ENCODE measurements at regions not wholly inside any gene's neighbourhood (a gene's known extent, or its start where the extent isn't known, plus 50 kb on each side); places are given as distances from the start of the nearest gene placed in this dataset.

DNA sequence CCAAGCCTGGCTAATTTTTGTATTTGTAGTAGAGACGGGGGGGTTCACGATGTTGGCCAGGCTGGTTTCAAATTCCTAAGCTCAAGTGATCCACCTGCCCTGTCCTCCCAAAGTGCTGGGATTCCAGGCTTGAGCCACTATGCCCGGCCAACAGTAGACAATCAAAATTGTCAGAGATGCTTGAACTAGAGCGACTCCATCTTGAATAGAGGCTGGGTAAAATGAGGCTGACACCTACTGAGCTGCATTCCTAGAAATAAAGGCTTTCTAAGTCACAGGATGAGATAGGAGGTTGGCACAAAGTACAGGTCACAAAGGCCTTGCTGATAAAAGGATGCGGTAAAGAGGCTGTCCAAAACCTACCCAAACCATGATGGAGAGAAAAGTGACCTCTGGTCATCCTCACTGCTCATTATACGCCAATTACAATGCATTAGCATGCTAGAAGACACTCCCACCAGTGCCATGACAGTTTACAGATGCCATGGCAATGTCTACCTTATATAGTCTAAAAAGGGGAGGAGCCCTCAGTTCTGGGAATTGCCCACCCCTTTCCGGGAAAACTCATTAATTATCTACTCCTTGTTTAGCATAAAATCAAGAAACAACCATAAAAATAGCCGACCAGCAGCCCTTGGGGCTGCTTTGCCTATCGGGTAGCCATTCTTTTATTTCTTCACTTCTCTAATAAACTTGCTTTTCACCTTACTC lies 134.5 kb downstream of the BAMBI start:
- no TSS peak for BruUV-seq (replicated peaks)
- no peak overlapping the region for H3K4me3 ChIP-seq (ENCODE audit: low read depth in 2 of 2, low read length in 2 of 2)
- intact Hi-C loops (cut with micrococcal nuclease; ENCODE audit: unreplicated experiment) (no loop called here), in situ Hi-C loops (cut with HindIII; ENCODE audit: low pct_unique_long_range_greater_than_20kb, low sequenced_read_pairs) (no loop called here)
- no peak for ATAC-seq
- CTCF ChIA-PET, result no interaction called here
- H3K36me3 ChIP-seq (ENCODE audit: control insufficient read depth, insufficient read depth, low read length), result no peaks in the 10 kb centered on the region
- H3K27ac ChIP-seq (ENCODE audit: low read length), result no peak overlapping the region
- TF ChIP-seq, protein P1, sequence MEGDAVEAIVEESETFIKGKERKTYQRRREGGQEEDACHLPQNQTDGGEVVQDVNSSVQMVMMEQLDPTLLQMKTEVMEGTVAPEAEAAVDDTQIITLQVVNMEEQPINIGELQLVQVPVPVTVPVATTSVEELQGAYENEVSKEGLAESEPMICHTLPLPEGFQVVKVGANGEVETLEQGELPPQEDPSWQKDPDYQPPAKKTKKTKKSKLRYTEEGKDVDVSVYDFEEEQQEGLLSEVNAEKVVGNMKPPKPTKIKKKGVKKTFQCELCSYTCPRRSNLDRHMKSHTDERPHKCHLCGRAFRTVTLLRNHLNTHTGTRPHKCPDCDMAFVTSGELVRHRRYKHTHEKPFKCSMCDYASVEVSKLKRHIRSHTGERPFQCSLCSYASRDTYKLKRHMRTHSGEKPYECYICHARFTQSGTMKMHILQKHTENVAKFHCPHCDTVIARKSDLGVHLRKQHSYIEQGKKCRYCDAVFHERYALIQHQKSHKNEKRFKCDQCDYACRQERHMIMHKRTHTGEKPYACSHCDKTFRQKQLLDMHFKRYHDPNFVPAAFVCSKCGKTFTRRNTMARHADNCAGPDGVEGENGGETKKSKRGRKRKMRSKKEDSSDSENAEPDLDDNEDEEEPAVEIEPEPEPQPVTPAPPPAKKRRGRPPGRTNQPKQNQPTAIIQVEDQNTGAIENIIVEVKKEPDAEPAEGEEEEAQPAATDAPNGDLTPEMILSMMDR (IDR thresholded peaks at IDR 0.05), result no peak
- TF ChIP-seq, protein P2, sequence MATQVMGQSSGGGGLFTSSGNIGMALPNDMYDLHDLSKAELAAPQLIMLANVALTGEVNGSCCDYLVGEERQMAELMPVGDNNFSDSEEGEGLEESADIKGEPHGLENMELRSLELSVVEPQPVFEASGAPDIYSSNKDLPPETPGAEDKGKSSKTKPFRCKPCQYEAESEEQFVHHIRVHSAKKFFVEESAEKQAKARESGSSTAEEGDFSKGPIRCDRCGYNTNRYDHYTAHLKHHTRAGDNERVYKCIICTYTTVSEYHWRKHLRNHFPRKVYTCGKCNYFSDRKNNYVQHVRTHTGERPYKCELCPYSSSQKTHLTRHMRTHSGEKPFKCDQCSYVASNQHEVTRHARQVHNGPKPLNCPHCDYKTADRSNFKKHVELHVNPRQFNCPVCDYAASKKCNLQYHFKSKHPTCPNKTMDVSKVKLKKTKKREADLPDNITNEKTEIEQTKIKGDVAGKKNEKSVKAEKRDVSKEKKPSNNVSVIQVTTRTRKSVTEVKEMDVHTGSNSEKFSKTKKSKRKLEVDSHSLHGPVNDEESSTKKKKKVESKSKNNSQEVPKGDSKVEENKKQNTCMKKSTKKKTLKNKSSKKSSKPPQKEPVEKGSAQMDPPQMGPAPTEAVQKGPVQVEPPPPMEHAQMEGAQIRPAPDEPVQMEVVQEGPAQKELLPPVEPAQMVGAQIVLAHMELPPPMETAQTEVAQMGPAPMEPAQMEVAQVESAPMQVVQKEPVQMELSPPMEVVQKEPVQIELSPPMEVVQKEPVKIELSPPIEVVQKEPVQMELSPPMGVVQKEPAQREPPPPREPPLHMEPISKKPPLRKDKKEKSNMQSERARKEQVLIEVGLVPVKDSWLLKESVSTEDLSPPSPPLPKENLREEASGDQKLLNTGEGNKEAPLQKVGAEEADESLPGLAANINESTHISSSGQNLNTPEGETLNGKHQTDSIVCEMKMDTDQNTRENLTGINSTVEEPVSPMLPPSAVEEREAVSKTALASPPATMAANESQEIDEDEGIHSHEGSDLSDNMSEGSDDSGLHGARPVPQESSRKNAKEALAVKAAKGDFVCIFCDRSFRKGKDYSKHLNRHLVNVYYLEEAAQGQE (IDR thresholded peaks at IDR 0.05; ENCODE audit: insufficient read depth in 1 of 2, low read depth in 2 of 2, low read length in 1 of 2), result no peak
- TF ChIP-seq TCF7L2 (IDR thresholded peaks at IDR 0.05; ENCODE audit: low read depth, low read length) (no peak), SIN3A (IDR thresholded peaks at IDR 0.05; ENCODE audit: borderline replicate concordance, insufficient read depth, low read depth, low read length) (no peak), POLR2AphosphoS5 (IDR thresholded peaks at IDR 0.05; ENCODE audit: low read depth, low read length) (no peak)
- no peaks in the 10 kb centered on the region; the same call in 1 of the 2 replicates for H3K27me3 ChIP-seq (ENCODE audit: control insufficient read depth, insufficient read depth, low read length)
- POLR2A ChIA-PET, result no interaction called here
- DNase-seq (ENCODE audit: low read depth, low spot score), result no peak
- H3K4me1 ChIP-seq (ENCODE audit: control insufficient read depth, insufficient read depth, low read length), result no peaks in the 10 kb centered on the region
- no peaks in the 10 kb centered on the region for H3K9me3 ChIP-seq (ENCODE audit: control insufficient read depth, insufficient read depth, low read depth, low read length)

DNA sequence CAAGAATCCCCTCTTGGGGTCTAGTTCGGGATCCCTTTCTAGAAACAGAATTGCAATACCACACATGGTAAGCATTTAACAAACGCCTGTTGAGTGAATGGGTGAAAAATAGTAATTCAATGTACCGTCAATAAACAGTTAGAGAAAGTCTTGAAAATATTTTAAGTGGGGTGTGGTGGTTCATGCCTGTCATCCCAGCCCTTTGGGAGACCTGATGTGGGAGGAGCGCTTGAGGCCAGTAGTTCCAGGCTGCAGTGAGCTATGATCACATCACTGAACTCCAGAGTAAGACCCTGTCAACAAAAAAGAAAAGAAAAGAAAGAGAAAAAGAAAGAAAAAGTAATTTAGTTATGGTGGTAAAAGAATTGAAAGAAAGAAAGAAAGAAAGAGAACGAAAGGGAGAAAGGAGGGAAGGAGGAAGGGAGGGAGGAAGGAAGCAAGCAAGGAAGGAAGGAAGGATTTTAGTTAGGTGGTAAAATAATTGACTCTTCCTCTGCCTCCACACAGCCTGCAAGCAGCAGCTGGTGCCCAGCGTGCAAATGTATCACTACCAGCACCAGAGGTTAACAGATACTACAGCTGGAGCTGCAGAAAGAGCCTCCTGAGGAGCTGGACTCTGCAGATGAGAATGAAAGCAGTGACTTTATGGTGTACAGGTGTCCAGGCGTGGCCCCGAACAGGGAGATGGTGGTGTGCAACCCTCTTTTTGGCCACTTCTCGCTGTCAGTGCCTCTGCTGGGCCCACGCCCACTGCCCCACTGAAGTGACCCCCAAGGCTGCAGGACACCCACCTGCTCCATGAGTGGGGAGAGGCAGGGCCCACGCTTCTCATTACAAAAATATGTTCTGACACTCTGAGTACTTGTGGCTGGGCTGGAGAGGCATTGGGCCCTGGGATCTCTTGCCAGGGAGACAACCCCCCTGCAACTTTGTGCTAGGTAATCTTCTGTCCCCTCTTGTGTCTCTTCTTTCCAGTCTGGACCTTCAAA lies 135.4 kb downstream of the BAMBI start:
- POLR2A ChIA-PET, result no interaction called here
- Histone ChIP-seq H3K27ac (ENCODE audit: low read length) (no peak overlapping the region), H3K9me3 (ENCODE audit: control insufficient read depth, insufficient read depth, low read depth, low read length) (no peaks in the 10 kb centered on the region), H3K36me3 (ENCODE audit: control insufficient read depth, insufficient read depth, low read length) (no peaks in the 10 kb centered on the region), H3K4me1 (ENCODE audit: control insufficient read depth, insufficient read depth, low read length) (no peaks in the 10 kb centered on the region), H3K27me3 (ENCODE audit: control insufficient read depth, insufficient read depth, low read length) (no peaks in the 10 kb centered on the region; the same call in 1 of the 2 replicates), H3K4me3 (ENCODE audit: low read depth in 2 of 2, low read length in 2 of 2) (no peak overlapping the region)
- no TSS peak for BruUV-seq (replicated peaks)
- CTCF ChIA-PET, result no interaction called here
- DNase-seq (ENCODE audit: low read depth, low spot score), result no peak
- in situ Hi-C loops (cut with HindIII; ENCODE audit: low pct_unique_long_range_greater_than_20kb, low sequenced_read_pairs), result no loop called here
- intact Hi-C loops (cut with micrococcal nuclease; ENCODE audit: unreplicated experiment), result no loop called here
- ATAC-seq, result no peak
- TF ChIP-seq POLR2AphosphoS5 (IDR thresholded peaks at IDR 0.05; ENCODE audit: low read depth, low read length) (no peak), TCF7L2 (IDR thresholded peaks at IDR 0.05; ENCODE audit: low read depth, low read length) (no peak)
- TF ChIP-seq, protein P1 (IDR thresholded peaks at IDR 0.05), result no peak
- TF ChIP-seq, protein P2 (IDR thresholded peaks at IDR 0.05; ENCODE audit: insufficient read depth in 1 of 2, low read depth in 2 of 2, low read length in 1 of 2), result no peak

Measured in Panc1 (cell line).